Naive thymus-derived CD4-positive, alpha-beta T cell (primary cell): ENCODE measurements at regions not wholly inside any gene's neighbourhood (a gene's known extent, or its start where the extent isn't known, plus 50 kb on each side); places are given as distances from the start of the nearest gene placed in this dataset.

Experiments
- ATAC-seq: fragments of 150-1000 bp; cut with Tn5 transposase; 2 replicates; pipeline ENCODE4 v1.10.0; 2021; ENCODE audit warnings: mild to moderate bottlenecking, moderate library complexity
- CTCF ChIA-PET: fragments of 350-600 bp; sonication (Branson Sonifier 250); formaldehyde crosslinking; loops from one replicate; lab custom pipeline; 2021; ENCODE audit warnings: antibody characterized with exemption; lab: Charles Lee
- POLR2A ChIA-PET: fragments of 350-600 bp; sonication (Branson Sonifier 250); formaldehyde crosslinking; loops from one replicate; lab custom pipeline; 2021; ENCODE audit warnings: antibody characterized with exemption, inconsistent platforms; lab: Charles Lee
- DNase-seq, 9 donors: peaks; one replicate each; pipeline versions ENCODE4 v3.0.0 to v3.0.0-alpha.2; 2020 to 2022; ENCODE audit warnings: mixed read lengths in 1 of 9
- H3K27ac ChIP-seq: one replicate; pipeline ENCODE4 v1.7.0; 2013; ENCODE audit warnings: mild to moderate bottlenecking, low read depth, low read length, moderate library complexity
- H3K27me3 ChIP-seq, 2 donors: one replicate each; pipeline ENCODE4 v1.7.0; 2013; ENCODE audit warnings: low read length in 2 of 2, mild to moderate bottlenecking in 2 of 2, moderate library complexity in 2 of 2; ENCODE audit not compliant: control insufficient read depth in 2 of 2, insufficient read depth in 2 of 2
- H3K36me3 ChIP-seq, 3 experiments: 1 replicate in 2 of 3; 2 replicates in 1 of 3; pipeline ENCODE4 v1.7.0; 2013; ENCODE audit warnings: low read length in 3 of 3, mild to moderate bottlenecking in 3 of 3, moderate library complexity in 1 of 3; ENCODE audit not compliant: insufficient read depth in 3 of 3, control insufficient read depth in 2 of 3
- H3K4me1 ChIP-seq, 2 donors: one replicate each; pipeline ENCODE4 v1.7.0; 2013; ENCODE audit warnings: low read length in 2 of 2, mild to moderate bottlenecking in 2 of 2, moderate library complexity in 1 of 2; ENCODE audit not compliant: control insufficient read depth in 2 of 2, insufficient read depth in 2 of 2
- H3K4me3 ChIP-seq: 2 replicates; pipeline ENCODE4 v1.7.0; 2013; ENCODE audit warnings: mild to moderate bottlenecking, low read length
- H3K9me3 ChIP-seq, 3 experiments: 1 replicate in 2 of 3; 2 replicates in 1 of 3; pipeline ENCODE4 v1.7.0; 2013; ENCODE audit warnings: low read length in 3 of 3; ENCODE audit not compliant: control insufficient read depth in 2 of 3
- H3K27ac Mint-ChIP-seq, 9 donors: one replicate each; pipeline ENCODE4 v1.8.0; 2020 to 2022; ENCODE audit warnings: mixed read lengths in 9 of 9, mild to moderate bottlenecking in 8 of 9, moderate library complexity in 5 of 9, inconsistent platforms in 2 of 9
- H3K27me3 Mint-ChIP-seq, 5 donors: one replicate each; pipeline ENCODE4 v1.8.0; 2021 to 2022; ENCODE audit warnings: mixed read lengths in 5 of 5, mild to moderate bottlenecking in 1 of 5
- H3K36me3 Mint-ChIP-seq, 5 donors: one replicate each; pipeline ENCODE4 v1.8.0; 2020 to 2022; ENCODE audit warnings: mixed read lengths in 5 of 5, mild to moderate bottlenecking in 3 of 5, inconsistent platforms in 1 of 5
- H3K4me1 Mint-ChIP-seq, 7 donors: one replicate each; pipeline ENCODE4 v1.8.0; 2020 to 2022; ENCODE audit warnings: mixed read lengths in 7 of 7, mild to moderate bottlenecking in 3 of 7, inconsistent platforms in 1 of 7
- H3K4me3 Mint-ChIP-seq, 10 donors: one replicate each; pipeline ENCODE4 v1.8.0; 2020 to 2022; ENCODE audit warnings: mild to moderate bottlenecking in 10 of 10, mixed read lengths in 10 of 10, moderate library complexity in 6 of 10, inconsistent platforms in 2 of 10
- H3K9me3 Mint-ChIP-seq, 11 donors: one replicate each; pipeline ENCODE4 v1.8.0; 2020 to 2022; ENCODE audit warnings: mixed read lengths in 11 of 11, mild to moderate bottlenecking in 4 of 11, inconsistent platforms in 1 of 11, moderate library complexity in 1 of 11
- intact Hi-C, 2 donors: fragments of 100-400 bp; cut with micrococcal nuclease; formaldehyde crosslinking; loops; one replicate each; pipeline ENCODE4 v1.15.1; 2023

GRCh38 chr10:107430446-107430845 is 265.9 kb upstream of the SORCS1 start:
- CTCF ChIA-PET, result no interaction called here
- Histone ChIP-seq H3K4me3 (no peak overlapping the region), H3K9me3 (no peaks in the 10 kb centered on the region), H3K4me1 (no peaks in the 10 kb centered on the region), H3K27me3 (no peaks in the 10 kb centered on the region), H3K27ac (no peak overlapping the region), H3K36me3 (no peaks in the 10 kb centered on the region)
- Mint-ChIP-seq H3K27ac (no peak overlapping the region), H3K4me1 (no peaks in the 10 kb centered on the region), H3K9me3 (peaks cover 0 to 8% (median 5%) of the 10 kb centered on the region in 11 donors), H3K4me3 (no peak overlapping the region), H3K27me3 (no peaks in the 10 kb centered on the region), H3K36me3 (peaks cover 0 to 5% (median 0%) of the 10 kb centered on the region in 5 donors)
- intact Hi-C loops, result no loop called here
- POLR2A ChIA-PET, result no interaction called here
- DNase-seq, result no peak
- no peak for ATAC-seq

GRCh38 chr10:107427016-107427415 is 262.5 kb upstream of the SORCS1 start:
- Mint-ChIP-seq H3K27me3 (no peaks in the 10 kb centered on the region), H3K4me1 (no peaks in the 10 kb centered on the region), H3K36me3 (peaks cover 0 to 5% (median 0%) of the 10 kb centered on the region in 5 donors), H3K9me3 (peaks cover 0 to 10% (median 5%) of the 10 kb centered on the region in 11 donors), H3K27ac (no peak overlapping the region), H3K4me3 (no peak overlapping the region)
- Histone ChIP-seq H3K4me1 (no peaks in the 10 kb centered on the region), H3K36me3 (no peaks in the 10 kb centered on the region), H3K27ac (no peak overlapping the region), H3K4me3 (no peak overlapping the region), H3K9me3 (peaks cover 0 to 3% (median 0%) of the 10 kb centered on the region in 3 experiments), H3K27me3 (no peaks in the 10 kb centered on the region)
- DNase-seq (no peak), ATAC-seq (no peak)
- intact Hi-C loops, result no loop called here
- ChIA-PET POLR2A (no interaction called here), CTCF (no interaction called here)

GRCh38 chr10:107425931-107426553 is 261.5 kb upstream of the SORCS1 start:
- DNase-seq, result no peak
- intact Hi-C loops, result no loop called here
- H3K9me3 ChIP-seq, result peaks cover 0 to 3% (median 0%) of the 10 kb centered on the region in 3 experiments
- no peak overlapping the region for H3K27ac ChIP-seq
- Mint-ChIP-seq H3K27ac (no peak overlapping the region), H3K36me3 (peaks cover 0 to 5% (median 0%) of the 10 kb centered on the region in 5 donors), H3K4me1 (no peaks in the 10 kb centered on the region), H3K4me3 (no peak overlapping the region), H3K27me3 (no peaks in the 10 kb centered on the region), H3K9me3 (peaks cover 0 to 18% (median 5%) of the 10 kb centered on the region in 11 donors)
- ChIA-PET CTCF (no interaction called here), POLR2A (no interaction called here)
- no peaks in the 10 kb centered on the region for H3K27me3 ChIP-seq
- ATAC-seq, result no peak
- no peak overlapping the region for H3K4me3 ChIP-seq
- no peaks in the 10 kb centered on the region for H3K36me3 ChIP-seq
- H3K4me1 ChIP-seq, result no peaks in the 10 kb centered on the region

DNA sequence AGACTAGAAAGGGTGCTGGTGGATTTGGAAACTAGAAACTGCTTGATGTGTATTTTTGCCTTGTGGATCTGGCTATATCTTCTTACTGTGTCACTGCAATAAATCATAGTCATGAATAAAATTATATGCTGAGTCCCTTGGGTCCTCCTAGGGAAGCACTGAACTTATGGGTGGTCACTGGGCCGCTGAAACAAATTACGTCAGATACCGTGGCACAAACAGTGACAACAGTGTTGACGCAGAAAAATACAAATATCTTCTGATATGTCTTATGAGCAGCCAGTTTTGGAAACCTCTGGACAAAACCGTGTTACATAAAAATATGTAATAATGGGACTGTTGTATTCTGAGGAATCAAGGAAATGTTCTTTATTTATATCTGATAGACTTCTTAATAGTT is 260.1 kb upstream of the SORCS1 start:
- H3K4me1 ChIP-seq, result no peaks in the 10 kb centered on the region
- peaks cover 0 to 5% (median 0%) of the 10 kb centered on the region in 5 donors for H3K36me3 Mint-ChIP-seq

DNA sequence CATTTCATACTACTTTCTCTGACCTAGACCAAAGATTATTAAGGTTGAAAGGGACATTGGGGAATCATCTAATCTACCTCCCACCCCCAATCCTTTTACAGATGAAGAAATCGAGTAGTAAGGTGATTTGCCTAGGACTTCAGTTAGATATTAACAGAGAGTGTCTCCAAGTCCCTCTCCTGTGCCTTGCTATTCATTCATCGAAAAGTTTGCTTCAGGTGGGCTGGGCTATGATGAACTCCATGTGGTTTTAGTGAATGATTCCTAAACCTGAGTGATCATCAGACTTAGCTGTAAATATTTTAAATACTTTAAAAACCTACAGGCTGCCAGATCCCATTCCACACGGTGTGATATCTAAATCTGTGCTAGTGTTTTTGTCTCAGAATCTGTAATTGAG is 259.4 kb upstream of the SORCS1 start:
- H3K4me3 Mint-ChIP-seq, result no peak overlapping the region
- Histone ChIP-seq H3K27ac (no peak overlapping the region), H3K4me3 (no peak overlapping the region), H3K36me3 (no peaks in the 10 kb centered on the region), H3K4me1 (no peaks in the 10 kb centered on the region), H3K27me3 (no peaks in the 10 kb centered on the region), H3K9me3 (peaks cover 0 to 3% (median 0%) of the 10 kb centered on the region in 3 experiments)
- ATAC-seq (no peak), DNase-seq (no peak)
- intact Hi-C loops, result no loop called here
- peaks cover 0 to 5% (median 0%) of the 10 kb centered on the region in 5 donors for H3K36me3 Mint-ChIP-seq
- H3K27ac Mint-ChIP-seq, result no peak overlapping the region
- H3K4me1 Mint-ChIP-seq, result no peaks in the 10 kb centered on the region
- H3K9me3 Mint-ChIP-seq, result peaks cover 0 to 25% (median 5%) of the 10 kb centered on the region in 11 donors
- ChIA-PET POLR2A (no interaction called here), CTCF (no interaction called here)
- no peaks in the 10 kb centered on the region for H3K27me3 Mint-ChIP-seq

More for the DNA sequence above, 260.1 kb upstream of the SORCS1 start:
- Histone ChIP-seq H3K9me3 (peaks cover 0 to 3% (median 0%) of the 10 kb centered on the region in 3 experiments), H3K36me3 (no peaks in the 10 kb centered on the region), H3K27ac (no peak overlapping the region), H3K4me3 (no peak overlapping the region), H3K27me3 (no peaks in the 10 kb centered on the region)
- DNase-seq (no peak), ATAC-seq (no peak)
- intact Hi-C loops, result no loop called here
- ChIA-PET POLR2A (no interaction called here), CTCF (no interaction called here)
- H3K9me3 Mint-ChIP-seq, result peaks cover 0 to 25% (median 5%) of the 10 kb centered on the region in 11 donors
- no peaks in the 10 kb centered on the region for H3K27me3 Mint-ChIP-seq
- no peak overlapping the region for H3K4me3 Mint-ChIP-seq
- no peaks in the 10 kb centered on the region for H3K4me1 Mint-ChIP-seq
- no peak overlapping the region for H3K27ac Mint-ChIP-seq

GRCh38 chr10:107422681-107423080 is 258.2 kb upstream of the SORCS1 start:
- no peak overlapping the region for H3K27ac ChIP-seq
- H3K4me3 ChIP-seq, result no peak overlapping the region
- ATAC-seq (no peak), DNase-seq (no peak)
- H3K36me3 ChIP-seq, result no peaks in the 10 kb centered on the region
- H3K9me3 Mint-ChIP-seq, result peaks cover 0 to 25% (median 5%) of the 10 kb centered on the region in 11 donors
- H3K4me1 Mint-ChIP-seq, result no peaks in the 10 kb centered on the region
- ChIA-PET CTCF (no interaction called here), POLR2A (no interaction called here)
- peaks cover 0 to 5% (median 0%) of the 10 kb centered on the region in 5 donors for H3K36me3 Mint-ChIP-seq
- no peaks in the 10 kb centered on the region for H3K4me1 ChIP-seq
- peaks cover 0 to 3% (median 0%) of the 10 kb centered on the region in 3 experiments for H3K9me3 ChIP-seq
- H3K27me3 ChIP-seq, result no peaks in the 10 kb centered on the region
- intact Hi-C loops, result no loop called here
- no peak overlapping the region for H3K4me3 Mint-ChIP-seq
- no peak overlapping the region for H3K27ac Mint-ChIP-seq
- no peaks in the 10 kb centered on the region for H3K27me3 Mint-ChIP-seq

GRCh38 chr10:107420196-107420595 is 255.7 kb upstream of the SORCS1 start:
- POLR2A ChIA-PET, result no interaction called here
- Mint-ChIP-seq H3K27me3 (no peaks in the 10 kb centered on the region), H3K4me3 (no peak overlapping the region), H3K36me3 (no peaks in the 10 kb centered on the region), H3K4me1 (no peaks in the 10 kb centered on the region), H3K27ac (no peak overlapping the region), H3K9me3 (peaks cover 0 to 27% (median 4%) of the 10 kb centered on the region in 11 donors)
- no peak for ATAC-seq
- DNase-seq, result no peak
- Histone ChIP-seq H3K36me3 (no peaks in the 10 kb centered on the region), H3K4me1 (no peaks in the 10 kb centered on the region), H3K27me3 (no peaks in the 10 kb centered on the region), H3K9me3 (peaks cover 0 to 3% (median 0%) of the 10 kb centered on the region in 3 experiments), H3K27ac (no peak overlapping the region), H3K4me3 (no peak overlapping the region)
- intact Hi-C loops, result no loop called here
- CTCF ChIA-PET, result interaction anchor here (0.8 kb wide), 1 partner anchor 95 kb away, joined by 3 read pairs; no protein-coding TSS in a partner anchor
